ENCODE measurements at regions not wholly inside any gene's neighbourhood (a gene's known extent, or its start where the extent isn't known, plus 50 kb on each side); places are given as distances from the start of the nearest gene placed in this dataset.
"Not testable (repeated sequence)": the region's sequence is repeated elsewhere in the genome, so short reads cannot be mapped to it uniquely, and the experiment has no call there.

- CTCF ChIA-PET, result no interaction called here
- Histone ChIP-seq H3K36me3 (ENCODE audit: insufficient read depth, low read length, poor library complexity, severe bottlenecking) (no peaks in the 10 kb centered on the region), H3K4me3 (ENCODE audit: low read depth, low read length, poor library complexity, severe bottlenecking) (no peak overlapping the region), H3K27me3 (replicated peaks; ENCODE audit: insufficient read depth, low read depth, low read length, poor library complexity) (no peaks in the 10 kb centered on the region), H3K4me1 (ENCODE audit: insufficient read depth, low read length, poor library complexity, severe bottlenecking) (no peaks in the 10 kb centered on the region), H3K27ac (ENCODE audit: low read depth, low read length, poor library complexity, severe bottlenecking) (no peak overlapping the region), H3K9me3 (ENCODE audit: low read depth, low read length, poor library complexity, severe bottlenecking) (no peaks in the 10 kb centered on the region)
- no peak for DNase-seq (ENCODE audit: low spot score)
- intact Hi-C loops (cut with micrococcal nuclease; ENCODE audit: unreplicated experiment), result no loop called here
- no peak for TF ChIP-seq EZH2 (IDR thresholded peaks at IDR 0.05; ENCODE audit: borderline replicate concordance, low read depth, low read length, poor library complexity, severe bottlenecking)
- TF ChIP-seq, protein P1, sequence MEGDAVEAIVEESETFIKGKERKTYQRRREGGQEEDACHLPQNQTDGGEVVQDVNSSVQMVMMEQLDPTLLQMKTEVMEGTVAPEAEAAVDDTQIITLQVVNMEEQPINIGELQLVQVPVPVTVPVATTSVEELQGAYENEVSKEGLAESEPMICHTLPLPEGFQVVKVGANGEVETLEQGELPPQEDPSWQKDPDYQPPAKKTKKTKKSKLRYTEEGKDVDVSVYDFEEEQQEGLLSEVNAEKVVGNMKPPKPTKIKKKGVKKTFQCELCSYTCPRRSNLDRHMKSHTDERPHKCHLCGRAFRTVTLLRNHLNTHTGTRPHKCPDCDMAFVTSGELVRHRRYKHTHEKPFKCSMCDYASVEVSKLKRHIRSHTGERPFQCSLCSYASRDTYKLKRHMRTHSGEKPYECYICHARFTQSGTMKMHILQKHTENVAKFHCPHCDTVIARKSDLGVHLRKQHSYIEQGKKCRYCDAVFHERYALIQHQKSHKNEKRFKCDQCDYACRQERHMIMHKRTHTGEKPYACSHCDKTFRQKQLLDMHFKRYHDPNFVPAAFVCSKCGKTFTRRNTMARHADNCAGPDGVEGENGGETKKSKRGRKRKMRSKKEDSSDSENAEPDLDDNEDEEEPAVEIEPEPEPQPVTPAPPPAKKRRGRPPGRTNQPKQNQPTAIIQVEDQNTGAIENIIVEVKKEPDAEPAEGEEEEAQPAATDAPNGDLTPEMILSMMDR (conservative IDR thresholded peaks at IDR 0.05; ENCODE audit: low read depth, low read length), result no peak
- BruUV-seq (replicated peaks), result no TSS peak
- POLR2A ChIA-PET (ENCODE audit: low non-redundant PET), result no interaction called here
Observed at GRCh38 chr2:36185624-36186023, 170.0 kb upstream of the CRIM1 start.

DNA sequence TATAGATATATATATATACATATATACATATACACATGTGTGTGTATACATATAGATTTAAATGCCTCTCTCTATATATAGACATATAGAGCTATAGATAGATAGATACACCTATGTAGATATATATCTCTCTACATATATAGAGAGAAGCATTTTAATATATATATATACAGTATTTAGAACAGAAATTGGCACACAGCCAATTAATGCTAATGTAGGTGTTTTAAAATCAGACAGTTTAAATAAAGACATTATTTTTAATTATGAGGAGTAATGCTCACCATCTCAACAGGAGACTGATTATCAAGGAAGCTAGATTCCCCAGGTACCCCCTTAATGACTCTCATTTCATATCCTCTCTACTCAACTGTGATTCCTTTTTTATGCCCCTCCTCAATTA lies 170.7 kb upstream of the CRIM1 start:
- intact Hi-C loops (cut with micrococcal nuclease; ENCODE audit: unreplicated experiment), result no loop called here
- no peaks in the 10 kb centered on the region for H3K4me1 ChIP-seq (ENCODE audit: insufficient read depth, low read length, poor library complexity, severe bottlenecking)
- no peaks in the 10 kb centered on the region for H3K36me3 ChIP-seq (ENCODE audit: insufficient read depth, low read length, poor library complexity, severe bottlenecking)
- H3K4me3 ChIP-seq (ENCODE audit: low read depth, low read length, poor library complexity, severe bottlenecking), result no peak overlapping the region
- ChIA-PET POLR2A (ENCODE audit: low non-redundant PET) (no interaction called here), CTCF (no interaction called here)
- DNase-seq (ENCODE audit: low spot score), result no peak
- no TSS peak for BruUV-seq (replicated peaks)
- no peak overlapping the region for H3K27ac ChIP-seq (ENCODE audit: low read depth, low read length, poor library complexity, severe bottlenecking)
- TF ChIP-seq, protein P1 (conservative IDR thresholded peaks at IDR 0.05; ENCODE audit: low read depth, low read length), result no peak
- no peak for TF ChIP-seq EZH2 (IDR thresholded peaks at IDR 0.05; ENCODE audit: borderline replicate concordance, low read depth, low read length, poor library complexity, severe bottlenecking)
- H3K27me3 ChIP-seq (replicated peaks; ENCODE audit: insufficient read depth, low read depth, low read length, poor library complexity), result no peaks in the 10 kb centered on the region
- H3K9me3 ChIP-seq (ENCODE audit: low read depth, low read length, poor library complexity, severe bottlenecking), result no peaks in the 10 kb centered on the region

DNA sequence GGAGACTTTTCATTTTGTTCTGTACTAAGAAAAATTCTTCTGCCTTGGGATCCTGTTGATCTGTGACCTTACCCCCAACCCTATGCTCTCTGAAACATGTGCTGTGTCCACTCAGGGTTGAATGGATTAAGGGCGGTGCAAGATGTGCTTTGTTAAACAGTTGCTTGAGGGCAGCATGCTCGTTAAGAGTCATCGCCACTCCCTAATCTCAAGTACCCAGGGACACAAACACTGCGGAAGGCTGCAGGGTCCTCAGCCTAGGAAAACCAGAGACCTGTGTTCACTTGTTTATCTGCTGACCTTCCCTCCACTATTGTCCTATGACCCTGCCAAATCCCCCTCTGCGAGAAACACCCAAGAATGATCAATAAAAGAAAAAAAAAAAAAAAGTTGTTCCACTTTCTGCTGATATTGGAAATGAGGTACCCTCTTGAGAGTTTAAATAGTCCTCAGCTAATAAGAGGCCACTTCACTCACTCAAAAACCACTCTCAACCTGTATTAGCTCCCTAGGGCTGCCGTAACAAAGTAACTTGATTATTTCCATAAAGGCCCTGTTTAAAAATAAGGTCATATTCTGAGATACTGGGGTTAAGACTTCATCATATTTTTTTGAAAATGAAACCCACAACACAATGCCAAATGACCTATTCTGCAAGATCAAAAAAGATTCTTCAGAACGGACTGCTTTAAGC lies 174.6 kb upstream of the CRIM1 start:
- CTCF ChIA-PET; DNase-seq (ENCODE audit: low spot score); POLR2A ChIA-PET (ENCODE audit: low non-redundant PET); H3K27me3 ChIP-seq (replicated peaks; ENCODE audit: insufficient read depth, low read depth, low read length, poor library complexity); H3K4me3 ChIP-seq (ENCODE audit: low read depth, low read length, poor library complexity, severe bottlenecking); H3K27ac ChIP-seq (ENCODE audit: low read depth, low read length, poor library complexity, severe bottlenecking); H3K4me1 ChIP-seq (ENCODE audit: insufficient read depth, low read length, poor library complexity, severe bottlenecking); intact Hi-C loops (cut with micrococcal nuclease; ENCODE audit: unreplicated experiment); H3K36me3 ChIP-seq (ENCODE audit: insufficient read depth, low read length, poor library complexity, severe bottlenecking); H3K9me3 ChIP-seq (ENCODE audit: low read depth, low read length, poor library complexity, severe bottlenecking); BruUV-seq (replicated peaks): not testable (repeated sequence)

DNA sequence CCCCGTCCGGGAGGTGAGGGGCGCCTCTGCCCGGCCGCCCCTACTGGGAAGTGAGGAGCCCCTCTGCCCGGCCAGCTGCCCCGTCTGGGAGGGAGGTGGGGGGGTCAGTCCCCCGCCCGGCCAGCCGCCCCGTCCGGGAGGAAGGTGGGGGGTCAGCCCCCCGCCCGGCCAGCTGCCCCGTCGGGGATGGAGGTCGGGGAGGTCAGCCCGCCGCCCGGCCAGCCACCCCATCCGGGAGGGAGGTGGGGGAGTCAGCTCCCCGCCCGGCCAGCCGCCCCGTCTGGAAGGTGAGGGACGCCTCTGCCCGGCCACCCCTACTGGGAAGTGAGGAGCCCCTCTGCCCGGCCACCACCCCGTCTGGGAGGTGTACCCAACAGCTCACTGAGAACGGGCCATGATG lies 175.3 kb upstream of the CRIM1 start:
- H3K4me3 ChIP-seq (ENCODE audit: low read depth, low read length, poor library complexity, severe bottlenecking); CTCF ChIA-PET; BruUV-seq (replicated peaks); H3K36me3 ChIP-seq (ENCODE audit: insufficient read depth, low read length, poor library complexity, severe bottlenecking); POLR2A ChIA-PET (ENCODE audit: low non-redundant PET); H3K27me3 ChIP-seq (replicated peaks; ENCODE audit: insufficient read depth, low read depth, low read length, poor library complexity); DNase-seq (ENCODE audit: low spot score); intact Hi-C loops (cut with micrococcal nuclease; ENCODE audit: unreplicated experiment); H3K27ac ChIP-seq (ENCODE audit: low read depth, low read length, poor library complexity, severe bottlenecking); H3K9me3 ChIP-seq (ENCODE audit: low read depth, low read length, poor library complexity, severe bottlenecking); H3K4me1 ChIP-seq (ENCODE audit: insufficient read depth, low read length, poor library complexity, severe bottlenecking): not testable (repeated sequence)

- CTCF ChIA-PET; intact Hi-C loops (cut with micrococcal nuclease; ENCODE audit: unreplicated experiment): not testable (repeated sequence)
Observed at GRCh38 chr2:36179668-36180269, 175.8 kb upstream of the CRIM1 start.

More at GRCh38 chr2:36179668-36180269, 175.8 kb upstream of the CRIM1 start:
- BruUV-seq (replicated peaks); H3K4me3 ChIP-seq (ENCODE audit: low read depth, low read length, poor library complexity, severe bottlenecking); DNase-seq (ENCODE audit: low spot score); H3K36me3 ChIP-seq (ENCODE audit: insufficient read depth, low read length, poor library complexity, severe bottlenecking); H3K4me1 ChIP-seq (ENCODE audit: insufficient read depth, low read length, poor library complexity, severe bottlenecking); H3K27ac ChIP-seq (ENCODE audit: low read depth, low read length, poor library complexity, severe bottlenecking); POLR2A ChIA-PET (ENCODE audit: low non-redundant PET); H3K27me3 ChIP-seq (replicated peaks; ENCODE audit: insufficient read depth, low read depth, low read length, poor library complexity); H3K9me3 ChIP-seq (ENCODE audit: low read depth, low read length, poor library complexity, severe bottlenecking): not testable (repeated sequence)
